ENCODE measurements at regions not wholly inside any gene's neighbourhood (a gene's known extent, or its start where the extent isn't known, plus 50 kb on each side); places are given as distances from the start of the nearest gene placed in this dataset.

DNA sequence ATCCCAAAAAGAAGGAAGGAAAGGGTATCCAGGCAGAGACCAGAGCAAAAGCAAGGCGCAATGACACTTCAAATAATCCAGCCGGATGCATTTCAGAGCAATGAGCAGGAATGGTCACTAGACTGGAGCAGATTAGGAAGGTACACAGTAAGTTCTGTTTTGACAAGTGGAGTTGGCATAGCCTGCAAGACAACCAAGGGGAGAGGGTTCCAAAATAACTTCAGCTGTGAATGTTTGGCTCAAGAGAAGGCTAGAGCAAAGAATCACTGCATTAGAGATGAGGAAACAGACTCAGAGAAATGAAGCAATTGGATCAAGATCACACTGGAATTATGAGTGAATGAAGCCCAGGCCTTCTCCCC, 90.0 kb upstream of the EGFL6 start:
- TF ChIP-seq, protein P1, sequence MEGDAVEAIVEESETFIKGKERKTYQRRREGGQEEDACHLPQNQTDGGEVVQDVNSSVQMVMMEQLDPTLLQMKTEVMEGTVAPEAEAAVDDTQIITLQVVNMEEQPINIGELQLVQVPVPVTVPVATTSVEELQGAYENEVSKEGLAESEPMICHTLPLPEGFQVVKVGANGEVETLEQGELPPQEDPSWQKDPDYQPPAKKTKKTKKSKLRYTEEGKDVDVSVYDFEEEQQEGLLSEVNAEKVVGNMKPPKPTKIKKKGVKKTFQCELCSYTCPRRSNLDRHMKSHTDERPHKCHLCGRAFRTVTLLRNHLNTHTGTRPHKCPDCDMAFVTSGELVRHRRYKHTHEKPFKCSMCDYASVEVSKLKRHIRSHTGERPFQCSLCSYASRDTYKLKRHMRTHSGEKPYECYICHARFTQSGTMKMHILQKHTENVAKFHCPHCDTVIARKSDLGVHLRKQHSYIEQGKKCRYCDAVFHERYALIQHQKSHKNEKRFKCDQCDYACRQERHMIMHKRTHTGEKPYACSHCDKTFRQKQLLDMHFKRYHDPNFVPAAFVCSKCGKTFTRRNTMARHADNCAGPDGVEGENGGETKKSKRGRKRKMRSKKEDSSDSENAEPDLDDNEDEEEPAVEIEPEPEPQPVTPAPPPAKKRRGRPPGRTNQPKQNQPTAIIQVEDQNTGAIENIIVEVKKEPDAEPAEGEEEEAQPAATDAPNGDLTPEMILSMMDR (IDR thresholded peaks at IDR 0.05; ENCODE audit: low read depth, low read length), result no peak
- POLR2A ChIA-PET, result no interaction called here
- H3K4me3 ChIP-seq (ENCODE audit: low read depth, low read length), result no peak overlapping the region
- CTCF ChIA-PET, result no interaction called here
- DNase-seq (ENCODE audit: low read depth, low spot score), result no peak
- no peaks in the 10 kb centered on the region for H3K27me3 ChIP-seq (ENCODE audit: control insufficient read depth, insufficient read depth, low read length)
- H3K27ac ChIP-seq (ENCODE audit: low read depth, low read length), result no peak overlapping the region
- H3K9me3 ChIP-seq (ENCODE audit: control insufficient read depth, insufficient read depth, low read length), result no peaks in the 10 kb centered on the region

DNA sequence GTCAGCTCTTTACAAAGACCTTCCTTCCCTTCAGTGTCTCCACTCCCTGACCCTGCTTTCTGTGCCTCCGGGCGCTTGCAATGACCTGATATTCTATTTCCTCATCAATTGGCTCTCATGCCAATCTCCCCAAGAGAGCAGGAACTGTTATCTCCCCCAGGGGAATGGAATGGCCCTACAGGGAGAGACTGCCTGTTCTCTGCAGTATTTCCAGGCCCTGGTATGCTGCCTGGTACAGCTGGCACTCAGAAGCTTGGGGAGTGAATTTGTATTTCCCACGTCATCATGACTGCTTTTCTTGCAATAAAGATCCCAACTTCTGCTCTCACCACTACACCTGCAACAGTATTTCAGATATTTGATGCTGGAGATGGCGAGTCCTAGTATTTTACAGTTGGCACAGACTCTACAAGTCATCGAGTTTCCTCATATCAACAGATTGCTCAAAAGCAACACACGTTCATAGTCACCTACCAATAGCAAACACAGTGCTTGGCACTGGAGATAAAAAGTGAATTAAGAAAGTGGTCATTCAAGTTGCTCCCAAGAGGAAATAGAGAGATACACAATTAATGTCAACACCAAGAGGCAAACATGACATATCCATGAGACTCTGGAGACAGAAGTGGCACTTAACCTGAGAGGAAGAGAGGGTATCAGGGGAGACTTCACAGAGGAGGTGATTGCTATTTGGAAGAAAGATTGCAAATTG, 90.5 kb upstream of the EGFL6 start:
- no peak for DNase-seq (ENCODE audit: low read depth, low spot score)
- H3K4me3 ChIP-seq (ENCODE audit: low read depth, low read length), result no peak overlapping the region
- H3K27me3 ChIP-seq (ENCODE audit: control insufficient read depth, insufficient read depth, low read length), result no peaks in the 10 kb centered on the region
- POLR2A ChIA-PET, result no interaction called here
- no peak overlapping the region for H3K27ac ChIP-seq (ENCODE audit: low read depth, low read length)
- TF ChIP-seq, protein P1 (IDR thresholded peaks at IDR 0.05; ENCODE audit: low read depth, low read length), result no peak
- CTCF ChIA-PET, result interaction anchor here (1.2 kb wide), 1 partner anchor 9 kb away, joined by 3 read pairs; no protein-coding TSS in a partner anchor
- H3K9me3 ChIP-seq (ENCODE audit: control insufficient read depth, insufficient read depth, low read length), result no peaks in the 10 kb centered on the region

DNA sequence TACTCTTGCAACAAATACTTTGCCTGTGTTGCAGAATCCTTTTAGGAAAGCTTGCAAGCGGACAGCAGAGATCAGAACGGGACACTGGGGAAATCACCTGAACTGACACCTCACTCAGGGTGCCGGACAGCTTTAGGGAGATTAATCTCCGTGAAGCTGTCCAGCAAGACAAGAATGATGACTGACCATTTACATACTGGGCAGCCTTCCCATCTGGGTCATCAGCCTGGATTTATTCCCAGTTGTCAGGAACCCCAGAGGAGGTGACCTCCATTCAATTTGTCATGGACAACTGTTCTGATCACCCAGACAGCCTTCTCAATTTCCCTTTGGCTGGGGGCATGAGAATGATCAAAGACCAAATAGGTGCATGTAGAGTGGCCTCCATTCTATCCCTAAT, 93.0 kb upstream of the EGFL6 start:
- ChIA-PET CTCF (no interaction called here), POLR2A (no interaction called here)
- Histone ChIP-seq H3K4me3 (ENCODE audit: low read depth, low read length) (no peak overlapping the region), H3K27me3 (ENCODE audit: control insufficient read depth, insufficient read depth, low read length) (no peaks in the 10 kb centered on the region), H3K9me3 (ENCODE audit: control insufficient read depth, insufficient read depth, low read length) (no peaks in the 10 kb centered on the region), H3K27ac (ENCODE audit: low read depth, low read length) (no peak overlapping the region)
- TF ChIP-seq, protein P1 (IDR thresholded peaks at IDR 0.05; ENCODE audit: low read depth, low read length), result no peak
- DNase-seq (ENCODE audit: low read depth, low spot score), result no peak

DNA sequence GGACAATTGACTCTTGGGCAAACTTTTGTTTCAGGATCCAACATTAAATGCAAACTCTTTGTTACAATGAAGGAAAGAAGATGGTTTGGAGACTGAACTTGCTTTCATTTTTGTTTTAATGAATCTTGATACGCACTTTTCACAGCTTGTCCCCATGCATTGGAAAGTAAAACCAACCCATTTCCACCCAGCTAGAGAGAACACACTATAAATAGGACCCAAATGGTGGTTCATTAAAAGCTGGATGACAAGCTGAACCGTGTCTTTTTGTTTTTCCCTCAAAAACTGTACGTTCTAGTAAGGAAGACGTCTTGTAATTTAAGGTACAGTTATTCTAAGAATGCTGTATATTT, 95.3 kb upstream of the EGFL6 start:
- TF ChIP-seq, protein P1 (IDR thresholded peaks at IDR 0.05; ENCODE audit: low read depth, low read length), result no peak
- Histone ChIP-seq H3K27ac (ENCODE audit: low read depth, low read length) (no peak overlapping the region), H3K27me3 (ENCODE audit: control insufficient read depth, insufficient read depth, low read length) (no peaks in the 10 kb centered on the region), H3K9me3 (ENCODE audit: control insufficient read depth, insufficient read depth, low read length) (no peaks in the 10 kb centered on the region), H3K4me3 (ENCODE audit: low read depth, low read length) (no peak overlapping the region)
- CTCF ChIA-PET, result no interaction called here
- no peak for DNase-seq (ENCODE audit: low read depth, low spot score)
- POLR2A ChIA-PET, result no interaction called here

DNA sequence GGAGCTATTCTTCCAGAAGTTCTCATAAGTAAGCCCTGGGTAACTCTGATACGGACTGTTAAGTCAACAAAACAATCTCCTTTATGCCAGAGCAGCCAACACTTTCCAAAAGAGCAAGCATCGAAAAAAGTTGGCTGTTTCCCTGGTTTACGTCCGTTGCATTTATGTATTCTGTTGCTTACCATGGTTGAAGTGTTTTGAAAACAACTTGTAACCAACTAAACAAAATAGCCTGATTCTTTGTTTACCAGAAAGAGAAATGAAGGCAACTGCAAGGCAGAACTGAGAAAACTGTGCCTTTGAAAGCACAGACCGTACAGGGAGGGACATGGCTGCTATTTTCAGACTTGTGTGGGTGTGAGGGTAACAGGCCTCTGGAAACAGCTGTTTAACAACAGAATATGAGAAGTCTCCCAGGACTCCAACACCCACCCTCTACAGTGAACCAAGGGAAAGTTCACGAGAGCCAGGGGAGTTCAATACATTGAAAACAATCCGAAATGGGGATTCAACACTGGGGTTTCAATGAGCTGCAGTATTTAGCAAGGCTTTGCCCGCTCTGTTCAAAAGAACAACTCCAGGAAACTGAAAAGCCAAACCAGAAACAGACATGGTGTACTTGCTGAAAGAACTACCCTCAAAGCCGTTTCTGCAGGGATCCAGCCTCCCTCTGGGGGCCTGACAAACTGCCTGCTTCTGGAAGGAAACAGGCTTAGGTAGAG, 95.8 kb upstream of the EGFL6 start:
- H3K27ac ChIP-seq (ENCODE audit: low read depth, low read length), result peak overlapping the region; percentile 12
- TF ChIP-seq, protein P1 (IDR thresholded peaks at IDR 0.05; ENCODE audit: low read depth, low read length), result no peak
- H3K4me3 ChIP-seq (ENCODE audit: low read depth, low read length), result no peak overlapping the region
- H3K27me3 ChIP-seq (ENCODE audit: control insufficient read depth, insufficient read depth, low read length), result no peaks in the 10 kb centered on the region
- no peaks in the 10 kb centered on the region for H3K9me3 ChIP-seq (ENCODE audit: control insufficient read depth, insufficient read depth, low read length)
- DNase-seq (ENCODE audit: low read depth, low spot score), result no peak
- ChIA-PET CTCF (interaction anchor here (1.0 kb wide), 1 partner anchor 45 kb away, joined by 3 read pairs; no protein-coding TSS in a partner anchor), POLR2A (no interaction called here)

Measured in AG04450 (cell line).